ENCODE measurements at regions not wholly inside any gene's neighbourhood (a gene's known extent, or its start where the extent isn't known, plus 50 kb on each side); places are given as distances from the start of the nearest gene placed in this dataset.

- in situ Hi-C loops (cut with MboI; ENCODE audit: low sequenced_read_pairs in 4 of 4) (no loop called here), intact Hi-C loops (cut with DNase I; ENCODE audit: low total_unique reads) (no loop called here)
- H3K27ac ChIP-seq, result no peak overlapping the region
- no peaks in the 10 kb centered on the region for H3K36me3 ChIP-seq
- no peak overlapping the region for H3K4me3 ChIP-seq
- H3K9me3 ChIP-seq, result no peaks in the 10 kb centered on the region
- no peak for DNase-seq
- TF ChIP-seq POLR2A (IDR thresholded peaks at IDR 0.05) (no peak), CTCF (IDR thresholded peaks at IDR 0.05 in 4 of 5, conservative IDR thresholded peaks at IDR 0.05 in 1 of 5) (no peak)
- no peak for ATAC-seq
- no peaks in the 10 kb centered on the region for H3K4me1 ChIP-seq
- H3K27me3 ChIP-seq, result no peaks in the 10 kb centered on the region
Measured at GRCh38 chr18:45542043-45542442, 73.2 kb upstream of the SLC14A2 start.

GRCh38 chr18:45547910-45548309 lies 67.4 kb upstream of the SLC14A2 start:
- Histone ChIP-seq H3K36me3 (no peaks in the 10 kb centered on the region), H3K4me3 (no peak overlapping the region), H3K4me1 (no peaks in the 10 kb centered on the region), H3K9me3 (no peaks in the 10 kb centered on the region), H3K27ac (no peak overlapping the region), H3K27me3 (no peaks in the 10 kb centered on the region)
- no peak for ATAC-seq
- no peak for TF ChIP-seq POLR2A (IDR thresholded peaks at IDR 0.05)
- no peak for TF ChIP-seq CTCF (IDR thresholded peaks at IDR 0.05 in 4 of 5, conservative IDR thresholded peaks at IDR 0.05 in 1 of 5)
- intact Hi-C loops (cut with DNase I; ENCODE audit: low total_unique reads) (no loop called here), in situ Hi-C loops (cut with MboI; ENCODE audit: low sequenced_read_pairs in 4 of 4) (no loop called here)
- no peak for DNase-seq

GRCh38 chr18:45548614-45549013 lies 66.7 kb upstream of the SLC14A2 start:
- ATAC-seq (no peak), DNase-seq (no peak)
- Histone ChIP-seq H3K9me3 (no peaks in the 10 kb centered on the region), H3K4me1 (no peaks in the 10 kb centered on the region), H3K4me3 (no peak overlapping the region), H3K27ac (no peak overlapping the region), H3K27me3 (no peaks in the 10 kb centered on the region), H3K36me3 (no peaks in the 10 kb centered on the region)
- in situ Hi-C loops (cut with MboI; ENCODE audit: low sequenced_read_pairs in 4 of 4), result no loop called here
- intact Hi-C loops (cut with DNase I; ENCODE audit: low total_unique reads), result no loop called here
- TF ChIP-seq CTCF (IDR thresholded peaks at IDR 0.05 in 4 of 5, conservative IDR thresholded peaks at IDR 0.05 in 1 of 5), result no peak
- no peak for TF ChIP-seq POLR2A (IDR thresholded peaks at IDR 0.05)

GRCh38 chr18:45549290-45549689 lies 66.0 kb upstream of the SLC14A2 start:
- TF ChIP-seq POLR2A (IDR thresholded peaks at IDR 0.05) (no peak), CTCF (IDR thresholded peaks at IDR 0.05 in 4 of 5, conservative IDR thresholded peaks at IDR 0.05 in 1 of 5) (no peak)
- Histone ChIP-seq H3K4me3 (no peak overlapping the region), H3K4me1 (no peaks in the 10 kb centered on the region), H3K36me3 (no peaks in the 10 kb centered on the region), H3K27ac (no peak overlapping the region), H3K27me3 (no peaks in the 10 kb centered on the region), H3K9me3 (no peaks in the 10 kb centered on the region)
- DNase-seq (no peak), ATAC-seq (no peak)
- in situ Hi-C loops (cut with MboI; ENCODE audit: low sequenced_read_pairs in 4 of 4) (no loop called here), intact Hi-C loops (cut with DNase I; ENCODE audit: low total_unique reads) (no loop called here)

GRCh38 chr18:45551142-45551815 lies 64.0 kb upstream of the SLC14A2 start:
- H3K36me3 ChIP-seq, result no peaks in the 10 kb centered on the region
- ATAC-seq, result no peak
- no peak for DNase-seq
- H3K27ac ChIP-seq, result no peak overlapping the region
- no peaks in the 10 kb centered on the region for H3K9me3 ChIP-seq
- H3K4me1 ChIP-seq, result no peaks in the 10 kb centered on the region
- in situ Hi-C loops (cut with MboI; ENCODE audit: low sequenced_read_pairs in 4 of 4), result no loop called here
- H3K27me3 ChIP-seq, result no peaks in the 10 kb centered on the region
- no peak overlapping the region for H3K4me3 ChIP-seq
- intact Hi-C loops (cut with DNase I; ENCODE audit: low total_unique reads), result no loop called here
- TF ChIP-seq CTCF (IDR thresholded peaks at IDR 0.05 in 4 of 5, conservative IDR thresholded peaks at IDR 0.05 in 1 of 5), result no peak
- no peak for TF ChIP-seq POLR2A (IDR thresholded peaks at IDR 0.05)
